HFFc6 (cell line): ENCODE measurements at regions not wholly inside any gene's neighbourhood (a gene's known extent, or its start where the extent isn't known, plus 50 kb on each side); places are given as distances from the start of the nearest gene placed in this dataset.

Source experiments
- DNase-seq: peaks from one replicate; pipeline ENCODE4 v3.0.0-alpha.2; 2018
- H3K27ac Mint-ChIP-seq: 2 replicates; pipeline ENCODE4 v1.8.0; 2020; ENCODE audit warnings: mild to moderate bottlenecking, mixed read lengths
- H3K27me3 Mint-ChIP-seq: 2 replicates; pipeline ENCODE4 v1.8.0; 2021; ENCODE audit warnings: mild to moderate bottlenecking, moderate library complexity, mixed read lengths; ENCODE audit not compliant: insufficient read depth
- H3K36me3 Mint-ChIP-seq: 2 replicates; pipeline ENCODE4 v1.8.0; 2021; ENCODE audit warnings: low read depth, mixed read lengths
- H3K4me1 Mint-ChIP-seq: 2 replicates; pipeline ENCODE4 v1.8.0; 2020; ENCODE audit warnings: low read depth, mixed read lengths
- H3K4me3 Mint-ChIP-seq: 2 replicates; pipeline ENCODE4 v1.8.0; 2020; ENCODE audit warnings: mild to moderate bottlenecking, moderate library complexity, mixed read lengths
- H3K9me3 Mint-ChIP-seq: 2 replicates; pipeline ENCODE4 v1.8.0; 2020; ENCODE audit warnings: mild to moderate bottlenecking, mixed read lengths
- CTCF ChIP-seq: fragments of 200-600 bp; sonication (generic); IDR thresholded peaks from 2 replicates; pipeline ENCODE4 v1.5.0; 2021; ENCODE audit warnings: antibody characterized with exemption, mild to moderate bottlenecking

- TF ChIP-seq CTCF: no peak
- peaks cover 4% of the 10 kb centered on the region; the same call in 1 of the 2 replicates for H3K36me3 Mint-ChIP-seq
- no peak for DNase-seq
- peaks cover 14% of the 10 kb centered on the region for H3K27me3 Mint-ChIP-seq
- H3K4me1 Mint-ChIP-seq: peaks cover 18% of the 10 kb centered on the region
- no peak overlapping the region for H3K27ac Mint-ChIP-seq
- H3K9me3 Mint-ChIP-seq: no peaks in the 10 kb centered on the region; the same call in 1 of the 2 replicates
- H3K4me3 Mint-ChIP-seq: no peak overlapping the region
Measured at GRCh38 chr9:88824711-88825110, 166.6 kb upstream of the S1PR3 start.

- H3K9me3 Mint-ChIP-seq: no peaks in the 10 kb centered on the region; the same call in 1 of the 2 replicates
- H3K27me3 Mint-ChIP-seq: peaks cover 14% of the 10 kb centered on the region
- H3K27ac Mint-ChIP-seq: no peak overlapping the region
- H3K4me3 Mint-ChIP-seq: no peak overlapping the region
- H3K4me1 Mint-ChIP-seq: peaks cover 24% of the 10 kb centered on the region
- DNase-seq: no peak
- H3K36me3 Mint-ChIP-seq: peaks cover 4% of the 10 kb centered on the region; the same call in 1 of the 2 replicates
- no peak for TF ChIP-seq CTCF
Measured at GRCh38 chr9:88826181-88826580, 165.1 kb upstream of the S1PR3 start.

GRCh38 chr9:88826771-88827181, 164.5 kb upstream of the S1PR3 start:
- Mint-ChIP-seq H3K27me3 (peaks cover 14% of the 10 kb centered on the region), H3K27ac (no peak overlapping the region), H3K4me1 (peaks cover 25% of the 10 kb centered on the region), H3K36me3 (peaks cover 4% of the 10 kb centered on the region; the same call in 1 of the 2 replicates), H3K9me3 (no peaks in the 10 kb centered on the region), H3K4me3 (no peak overlapping the region)
- no peak for DNase-seq
- no peak for TF ChIP-seq CTCF

- H3K4me1 Mint-ChIP-seq: peaks cover 32% of the 10 kb centered on the region
- no peak overlapping the region for H3K4me3 Mint-ChIP-seq
- H3K27me3 Mint-ChIP-seq: peaks cover 14% of the 10 kb centered on the region
- H3K9me3 Mint-ChIP-seq: no peaks in the 10 kb centered on the region
- no peak for DNase-seq
- peaks cover 4% of the 10 kb centered on the region; the same call in 1 of the 2 replicates for H3K36me3 Mint-ChIP-seq
- TF ChIP-seq CTCF: no peak
- H3K27ac Mint-ChIP-seq: no peak overlapping the region
Measured at GRCh38 chr9:88828018-88828417, 163.2 kb upstream of the S1PR3 start.

- no peak for TF ChIP-seq CTCF
Measured at GRCh38 chr9:88828492-88828974, 162.7 kb upstream of the S1PR3 start.

GRCh38 chr9:88829276-88829675, 162.0 kb upstream of the S1PR3 start:
- Mint-ChIP-seq H3K27me3 (peaks cover 12% of the 10 kb centered on the region), H3K36me3 (no peaks in the 10 kb centered on the region), H3K4me3 (no peak overlapping the region), H3K9me3 (no peaks in the 10 kb centered on the region), H3K4me1 (peaks cover 44% of the 10 kb centered on the region), H3K27ac (no peak overlapping the region)
- no peak for DNase-seq
- TF ChIP-seq CTCF: no peak

More at GRCh38 chr9:88828492-88828974, 162.7 kb upstream of the S1PR3 start:
- Mint-ChIP-seq H3K4me3 (no peak overlapping the region), H3K27ac (no peak overlapping the region), H3K27me3 (peaks cover 12% of the 10 kb centered on the region), H3K9me3 (no peaks in the 10 kb centered on the region), H3K4me1 (peaks cover 36% of the 10 kb centered on the region), H3K36me3 (no peaks in the 10 kb centered on the region)
- DNase-seq: no peak
